ENCODE measurements at regions not wholly inside any gene's neighbourhood (a gene's known extent, or its start where the extent isn't known, plus 50 kb on each side); places are given as distances from the start of the nearest gene placed in this dataset.

DNA sequence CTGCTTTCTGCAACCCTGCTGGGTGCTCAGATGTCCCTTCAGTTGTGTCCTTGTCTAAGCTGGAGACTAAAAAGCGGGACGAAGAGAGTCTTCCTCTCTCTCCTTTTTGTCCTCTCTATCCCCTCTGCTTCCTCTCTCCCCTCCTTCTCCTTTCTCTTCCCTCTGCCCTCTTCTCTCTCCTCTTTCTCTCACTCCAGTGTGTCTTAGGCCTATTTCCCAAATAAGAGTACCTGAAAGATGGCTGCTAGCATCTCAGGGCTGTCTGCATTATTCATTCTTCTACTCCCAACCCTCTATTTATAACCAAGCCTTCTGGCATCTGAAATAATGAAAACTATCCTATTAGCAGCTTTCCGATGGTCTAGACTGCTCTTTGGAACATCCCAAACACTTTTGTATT is 729.8 kb downstream of the UQCRFS1 start:
- Histone ChIP-seq H3K27ac (no peak overlapping the region), H3K27me3 (no peaks in the 10 kb centered on the region), H3K4me1 (replicated peaks in 1 of 2) (no peaks in the 10 kb centered on the region), H3K36me3 (replicated peaks in 1 of 2) (no peaks in the 10 kb centered on the region), H3K4me3 (no peak overlapping the region), H3K9me3 (replicated peaks in 1 of 3) (no peaks in the 10 kb centered on the region)
- DNase-seq, result no peak
- TF ChIP-seq, protein P1, sequence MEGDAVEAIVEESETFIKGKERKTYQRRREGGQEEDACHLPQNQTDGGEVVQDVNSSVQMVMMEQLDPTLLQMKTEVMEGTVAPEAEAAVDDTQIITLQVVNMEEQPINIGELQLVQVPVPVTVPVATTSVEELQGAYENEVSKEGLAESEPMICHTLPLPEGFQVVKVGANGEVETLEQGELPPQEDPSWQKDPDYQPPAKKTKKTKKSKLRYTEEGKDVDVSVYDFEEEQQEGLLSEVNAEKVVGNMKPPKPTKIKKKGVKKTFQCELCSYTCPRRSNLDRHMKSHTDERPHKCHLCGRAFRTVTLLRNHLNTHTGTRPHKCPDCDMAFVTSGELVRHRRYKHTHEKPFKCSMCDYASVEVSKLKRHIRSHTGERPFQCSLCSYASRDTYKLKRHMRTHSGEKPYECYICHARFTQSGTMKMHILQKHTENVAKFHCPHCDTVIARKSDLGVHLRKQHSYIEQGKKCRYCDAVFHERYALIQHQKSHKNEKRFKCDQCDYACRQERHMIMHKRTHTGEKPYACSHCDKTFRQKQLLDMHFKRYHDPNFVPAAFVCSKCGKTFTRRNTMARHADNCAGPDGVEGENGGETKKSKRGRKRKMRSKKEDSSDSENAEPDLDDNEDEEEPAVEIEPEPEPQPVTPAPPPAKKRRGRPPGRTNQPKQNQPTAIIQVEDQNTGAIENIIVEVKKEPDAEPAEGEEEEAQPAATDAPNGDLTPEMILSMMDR (IDR thresholded peaks at IDR 0.05), result no peak
- TF ChIP-seq POLR2A (IDR thresholded peaks at IDR 0.05), result no peak
- intact Hi-C loops (cut with DNase I), result no loop called here
- 70 to 87% (median 75%) methylated on average over 3 of the region's 3 CpGs for WGBS, 4 donors

DNA sequence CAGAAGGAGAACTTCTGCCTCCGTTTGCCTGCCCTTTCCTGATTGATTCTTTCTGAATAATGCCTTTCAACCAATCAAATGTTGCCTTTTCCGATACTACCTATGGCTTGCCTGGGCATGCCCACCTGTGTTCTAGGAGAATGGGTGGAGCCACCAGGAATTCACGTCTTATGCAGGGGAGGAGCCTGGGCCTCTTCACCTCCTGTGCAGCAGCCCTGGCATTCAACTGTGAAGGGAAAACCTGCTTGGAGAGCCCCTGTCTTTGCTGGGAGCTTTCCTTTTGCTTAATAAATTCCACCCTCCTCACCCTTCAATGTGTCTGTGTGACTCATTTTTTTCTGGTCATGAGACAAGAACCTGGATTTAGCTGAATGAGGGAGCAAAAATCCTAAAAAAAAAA is 730.7 kb downstream of the UQCRFS1 start:
- H3K4me3 ChIP-seq, result no peak overlapping the region
- no peak for DNase-seq
- 66 to 81% (median 74%) methylated on average over 3 of the region's 3 CpGs for WGBS, 4 donors
- no peaks in the 10 kb centered on the region for H3K9me3 ChIP-seq (replicated peaks in 1 of 3)
- no peaks in the 10 kb centered on the region for H3K4me1 ChIP-seq (replicated peaks in 1 of 2)
- no peaks in the 10 kb centered on the region for H3K27me3 ChIP-seq
- intact Hi-C loops (cut with DNase I), result no loop called here
- TF ChIP-seq POLR2A (IDR thresholded peaks at IDR 0.05), result no peak
- TF ChIP-seq, protein P1 (IDR thresholded peaks at IDR 0.05), result no peak
- H3K27ac ChIP-seq, result no peak overlapping the region
- H3K36me3 ChIP-seq (replicated peaks in 1 of 2), result no peaks in the 10 kb centered on the region

DNA sequence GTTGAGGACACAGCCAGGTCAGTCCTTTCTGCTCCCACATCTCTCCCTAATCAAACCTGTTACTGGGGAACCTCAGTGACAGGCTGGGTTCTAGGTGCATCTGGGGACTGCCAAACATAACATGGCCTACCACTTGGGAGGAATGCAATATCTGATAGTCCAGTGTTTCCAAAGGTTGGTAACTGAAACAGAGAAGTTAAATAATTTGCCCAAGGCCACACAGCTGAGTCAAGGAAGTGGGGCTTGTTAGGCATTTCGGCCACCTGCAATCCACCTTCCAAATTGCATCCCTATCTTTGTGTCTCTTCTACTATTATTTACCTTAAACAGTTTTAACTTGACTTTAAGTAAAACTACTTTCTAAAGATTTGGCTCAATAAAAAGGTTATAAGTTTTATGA is 731.3 kb downstream of the UQCRFS1 start:
- intact Hi-C loops (cut with DNase I), result no loop called here
- no peak for DNase-seq
- no peaks in the 10 kb centered on the region for H3K9me3 ChIP-seq (replicated peaks in 1 of 3)
- no peaks in the 10 kb centered on the region for H3K27me3 ChIP-seq
- TF ChIP-seq POLR2A (IDR thresholded peaks at IDR 0.05), result no peak
- TF ChIP-seq, protein P1 (IDR thresholded peaks at IDR 0.05), result no peak
- no peaks in the 10 kb centered on the region for H3K4me1 ChIP-seq (replicated peaks in 1 of 2)
- H3K36me3 ChIP-seq (replicated peaks in 1 of 2), result no peaks in the 10 kb centered on the region
- H3K4me3 ChIP-seq, result no peak overlapping the region
- H3K27ac ChIP-seq, result no peak overlapping the region
- 66 to 80% (median 75%) methylated on average over 1 of the region's 1 CpG for WGBS, 4 donors

DNA sequence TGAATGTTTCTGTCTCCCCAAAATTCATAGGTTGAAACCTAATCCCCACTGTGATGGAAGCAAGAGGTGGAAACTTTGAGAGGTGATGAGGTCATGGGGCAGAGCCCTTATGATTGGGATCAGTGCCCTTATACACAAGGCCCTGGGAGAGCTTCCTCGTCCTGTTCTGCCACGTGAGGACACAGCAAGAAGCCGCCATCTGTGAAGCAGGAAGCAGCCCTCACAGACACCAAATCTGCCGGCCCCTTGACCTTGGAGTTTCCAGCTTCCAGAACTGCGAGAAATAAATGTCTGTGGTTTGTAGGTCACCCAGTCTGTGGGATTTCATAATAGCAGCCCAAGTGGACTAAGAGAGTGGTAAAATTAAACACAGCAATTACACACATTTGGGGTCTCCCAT is 737.4 kb downstream of the UQCRFS1 start:
- WGBS, 4 donors, result 6 to 29% (median 20%) methylated on average over 2 to 5 of the region's 5 CpGs; no CpG with 5 or more reads in 1 of the 4 donors
- Histone ChIP-seq H3K27me3 (no peaks in the 10 kb centered on the region), H3K9me3 (replicated peaks in 1 of 3) (no peaks in the 10 kb centered on the region), H3K27ac (no peak overlapping the region), H3K36me3 (replicated peaks in 1 of 2) (no peaks in the 10 kb centered on the region), H3K4me3 (no peak overlapping the region), H3K4me1 (replicated peaks in 1 of 2) (no peaks in the 10 kb centered on the region)
- intact Hi-C loops (cut with DNase I), result no loop called here
- TF ChIP-seq, protein P1 (IDR thresholded peaks at IDR 0.05), result no peak
- no peak for TF ChIP-seq POLR2A (IDR thresholded peaks at IDR 0.05)
- DNase-seq, result peak in 3 of 7 donors; percentile 23 to 26 (median 23)
